Lower lobe of right lung (tissue), 2 donors: ENCODE measurements at regions not wholly inside any gene's neighbourhood (a gene's known extent, or its start where the extent isn't known, plus 50 kb on each side); places are given as distances from the start of the nearest gene placed in this dataset.

Source experiments
- ATAC-seq, 2 donors: fragments of 200-7000 bp; cut with Tn5 transposase; one replicate each; pipeline ENCODE4 v1.9.1; 2020 to 2022; ENCODE audit warnings: mild to moderate bottlenecking in 2 of 2, moderate library complexity in 2 of 2
- DNase-seq: peaks from one replicate; pipeline ENCODE4 v3.0.0-alpha.2; 2020
- H3K27ac ChIP-seq: fragments of 200-600 bp; one replicate; pipeline ENCODE4 v1.8.0; 2022
- H3K27me3 ChIP-seq: fragments of 200-600 bp; one replicate; pipeline ENCODE4 v1.8.0; 2022; ENCODE audit warnings: low read depth
- H3K36me3 ChIP-seq: fragments of 200-600 bp; one replicate; pipeline ENCODE4 v1.8.0; 2022; ENCODE audit warnings: mild to moderate bottlenecking
- H3K4me1 ChIP-seq: fragments of 200-600 bp; one replicate; pipeline ENCODE4 v1.8.0; 2022
- H3K4me3 ChIP-seq: fragments of 200-600 bp; one replicate; pipeline ENCODE4 v1.8.0; 2022; ENCODE audit warnings: mild to moderate bottlenecking
- H3K9me3 ChIP-seq: fragments of 200-600 bp; one replicate; pipeline ENCODE4 v1.8.0; 2022
- CTCF ChIP-seq: fragments of 200-600 bp; IDR thresholded peaks from one replicate; pipeline ENCODE4 v1.8.0; 2022; ENCODE audit warnings: antibody characterized with exemption, mild to moderate bottlenecking
- intact Hi-C: fragments of 100-400 bp; cut with DNase I; formaldehyde crosslinking; loops from one replicate; pipeline ENCODE4 v1.11.0; 2022
- donor health status: DM: no; HTN: yes; CAD: no; lungs with severe emphysema.

- intact Hi-C loops = loop anchor here (10.0 kb wide), 1 partner anchor 55 kb away; no protein-coding TSS in a partner anchor
- peaks cover 15% of the 10 kb centered on the region for H3K27me3 ChIP-seq
- no peak for TF ChIP-seq CTCF
- no peak for DNase-seq
- no peak overlapping the region for H3K4me3 ChIP-seq
- no peaks in the 10 kb centered on the region for H3K4me1 ChIP-seq
- H3K9me3 ChIP-seq = no peaks in the 10 kb centered on the region
- ATAC-seq = no peak
- no peaks in the 10 kb centered on the region for H3K36me3 ChIP-seq
- no peak overlapping the region for H3K27ac ChIP-seq
These were observed 355.8 kb downstream of the AJAP1 start for GRCh38 chr1:5010236-5010635.

GRCh38 chr1:5009376-5010065, 355.1 kb downstream of the AJAP1 start:
- no peak for DNase-seq
- intact Hi-C loops = loop anchor here (10.0 kb wide), 1 partner anchor 55 kb away; no protein-coding TSS in a partner anchor
- Histone ChIP-seq H3K27me3 (peaks cover 15% of the 10 kb centered on the region), H3K4me1 (no peaks in the 10 kb centered on the region), H3K4me3 (no peak overlapping the region), H3K9me3 (no peaks in the 10 kb centered on the region), H3K36me3 (no peaks in the 10 kb centered on the region), H3K27ac (no peak overlapping the region)
- ATAC-seq = no peak
- no peak for TF ChIP-seq CTCF

DNA sequence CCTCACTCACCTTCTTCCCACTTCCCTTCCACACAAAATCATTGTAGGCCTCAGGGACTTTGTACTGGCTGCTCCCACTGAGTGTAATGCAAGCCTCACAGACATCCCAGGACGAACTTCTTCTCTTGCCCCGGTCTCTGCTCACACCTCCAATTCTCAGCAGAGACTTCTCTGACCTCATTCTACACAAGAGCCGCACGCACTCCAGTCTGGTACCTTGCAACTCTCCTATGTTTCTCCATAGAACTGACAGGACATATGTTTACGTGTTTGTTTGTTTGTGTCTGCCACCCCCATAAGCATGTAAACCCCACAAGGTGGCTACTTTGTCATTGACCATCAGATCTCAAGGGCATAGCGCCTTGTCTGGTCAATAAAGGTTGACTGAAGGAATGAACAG, 350.8 kb downstream of the AJAP1 start:
- intact Hi-C loops = no loop called here
- Histone ChIP-seq H3K4me1 (no peaks in the 10 kb centered on the region), H3K27ac (no peak overlapping the region), H3K27me3 (no peaks in the 10 kb centered on the region), H3K36me3 (no peaks in the 10 kb centered on the region), H3K4me3 (no peak overlapping the region), H3K9me3 (no peaks in the 10 kb centered on the region)
- TF ChIP-seq CTCF = no peak
- ATAC-seq (no peak), DNase-seq (no peak)

GRCh38 chr1:5002676-5003075, 348.3 kb downstream of the AJAP1 start:
- no peak for DNase-seq
- no peak overlapping the region for H3K27ac ChIP-seq
- H3K27me3 ChIP-seq = no peaks in the 10 kb centered on the region
- ATAC-seq = no peak
- no peak for TF ChIP-seq CTCF
- H3K4me3 ChIP-seq = no peak overlapping the region
- no peaks in the 10 kb centered on the region for H3K36me3 ChIP-seq
- no peaks in the 10 kb centered on the region for H3K4me1 ChIP-seq
- no peaks in the 10 kb centered on the region for H3K9me3 ChIP-seq
- intact Hi-C loops = no loop called here

DNA sequence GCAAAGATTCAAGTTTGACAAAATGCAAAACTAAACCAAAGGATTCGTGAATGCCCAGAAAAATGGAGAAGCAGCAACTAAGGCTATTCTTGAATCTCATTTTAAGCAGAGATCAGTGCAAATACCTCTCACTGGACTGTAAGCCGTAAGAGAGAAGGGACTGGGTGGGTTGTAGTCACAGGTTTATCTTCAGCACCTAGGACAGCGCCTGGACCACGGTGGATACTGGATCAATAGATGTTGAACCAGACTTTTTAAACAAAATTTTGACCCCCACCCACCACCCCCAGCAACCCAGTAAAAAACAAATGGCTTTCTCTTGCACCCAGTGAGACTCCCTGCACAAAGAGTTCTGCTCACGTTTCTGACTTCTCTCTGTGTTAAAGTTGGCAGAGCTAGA, 347.1 kb downstream of the AJAP1 start:
- Histone ChIP-seq H3K27me3 (no peaks in the 10 kb centered on the region), H3K4me1 (no peaks in the 10 kb centered on the region), H3K36me3 (no peaks in the 10 kb centered on the region), H3K4me3 (no peak overlapping the region), H3K27ac (no peak overlapping the region), H3K9me3 (no peaks in the 10 kb centered on the region)
- intact Hi-C loops = no loop called here
- DNase-seq = no peak
- no peak for TF ChIP-seq CTCF
- no peak for ATAC-seq
